ENCODE measurements at regions not wholly inside any gene's neighbourhood (a gene's known extent, or its start where the extent isn't known, plus 50 kb on each side); places are given as distances from the start of the nearest gene placed in this dataset.

DNA sequence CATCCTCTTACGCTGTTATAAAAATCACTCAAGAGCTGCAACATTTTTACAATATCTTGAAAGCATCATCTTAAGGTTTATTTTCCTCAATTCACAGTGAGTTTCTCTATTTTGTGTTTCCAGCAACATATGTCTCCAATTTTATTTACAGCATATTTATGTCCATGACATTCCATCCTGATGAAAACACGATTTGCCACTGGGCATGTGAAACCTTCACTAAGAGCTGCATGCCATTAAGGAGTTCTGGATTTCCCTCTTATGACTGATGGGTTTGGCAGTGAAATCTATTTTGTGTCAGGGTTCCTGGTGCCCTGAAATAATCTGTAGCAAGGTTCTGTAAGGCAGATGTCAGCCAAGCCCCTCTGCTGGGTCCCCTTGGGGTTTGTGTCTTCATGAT lies 527.6 kb upstream of the KLF12 start:
- 75% methylated on average over 2 of the region's 2 CpGs for WGBS (ENCODE audit: low lambda C conversion rate, missing lambda C conversion rate)
- no peak overlapping the region for H3K4me2 ChIP-seq

DNA sequence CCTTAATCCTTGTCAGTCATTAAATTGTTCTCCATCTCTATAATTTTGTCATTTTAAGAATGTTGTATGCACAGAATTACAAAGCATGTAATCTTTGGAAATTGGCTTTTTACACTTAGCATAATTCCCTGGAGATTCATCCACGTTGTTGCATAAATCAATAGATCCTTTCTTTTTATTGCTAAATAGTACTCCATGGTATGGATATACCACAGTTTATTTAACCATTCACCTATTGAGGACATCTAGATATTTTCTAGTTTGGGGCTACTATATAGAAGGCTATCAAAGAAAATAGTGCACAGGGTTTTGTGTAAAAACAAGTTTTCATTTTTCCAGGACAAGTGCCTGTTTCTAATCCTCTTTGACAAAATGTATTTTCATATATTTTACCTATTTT lies 523.6 kb upstream of the KLF12 start:
- H3K36me3 ChIP-seq (replicated peaks; ENCODE audit: insufficient read depth, low read depth): no peaks in the 10 kb centered on the region
- TF ChIP-seq, protein P1, sequence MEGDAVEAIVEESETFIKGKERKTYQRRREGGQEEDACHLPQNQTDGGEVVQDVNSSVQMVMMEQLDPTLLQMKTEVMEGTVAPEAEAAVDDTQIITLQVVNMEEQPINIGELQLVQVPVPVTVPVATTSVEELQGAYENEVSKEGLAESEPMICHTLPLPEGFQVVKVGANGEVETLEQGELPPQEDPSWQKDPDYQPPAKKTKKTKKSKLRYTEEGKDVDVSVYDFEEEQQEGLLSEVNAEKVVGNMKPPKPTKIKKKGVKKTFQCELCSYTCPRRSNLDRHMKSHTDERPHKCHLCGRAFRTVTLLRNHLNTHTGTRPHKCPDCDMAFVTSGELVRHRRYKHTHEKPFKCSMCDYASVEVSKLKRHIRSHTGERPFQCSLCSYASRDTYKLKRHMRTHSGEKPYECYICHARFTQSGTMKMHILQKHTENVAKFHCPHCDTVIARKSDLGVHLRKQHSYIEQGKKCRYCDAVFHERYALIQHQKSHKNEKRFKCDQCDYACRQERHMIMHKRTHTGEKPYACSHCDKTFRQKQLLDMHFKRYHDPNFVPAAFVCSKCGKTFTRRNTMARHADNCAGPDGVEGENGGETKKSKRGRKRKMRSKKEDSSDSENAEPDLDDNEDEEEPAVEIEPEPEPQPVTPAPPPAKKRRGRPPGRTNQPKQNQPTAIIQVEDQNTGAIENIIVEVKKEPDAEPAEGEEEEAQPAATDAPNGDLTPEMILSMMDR (IDR thresholded peaks at IDR 0.05; ENCODE audit: poor library complexity): no peak
- TF ChIP-seq EZH2 (IDR thresholded peaks at IDR 0.05; ENCODE audit: borderline replicate concordance) (no peak), EZH2phosphoT487 (IDR thresholded peaks at IDR 0.05; ENCODE audit: low read depth, severe bottlenecking, unreplicated experiment) (no peak)
- no peaks in the 10 kb centered on the region for H3K9me2 ChIP-seq (replicated peaks; ENCODE audit: insufficient read depth)
- no peaks in the 10 kb centered on the region for H3K27me3 ChIP-seq
- H3K9me3 ChIP-seq (ENCODE audit: low read depth): no peaks in the 10 kb centered on the region
- WGBS (ENCODE audit: low lambda C conversion rate, missing lambda C conversion rate): 91% methylated on average over 1 of the region's 1 CpG
- H3K4me3 ChIP-seq: no peak overlapping the region
- no peak overlapping the region for H3K27ac ChIP-seq
- H3K4me1 ChIP-seq (ENCODE audit: insufficient read depth): no peaks in the 10 kb centered on the region
- no peak overlapping the region for H3K4me2 ChIP-seq
- H4K20me1 ChIP-seq (ENCODE audit: insufficient read depth, poor library complexity, severe bottlenecking): no peaks in the 10 kb centered on the region
- H3K79me2 ChIP-seq: no peaks in the 10 kb centered on the region
- no peak for DNase-seq (ENCODE audit: low spot score)
- H2AFZ ChIP-seq: no peak overlapping the region

More for the DNA sequence above, 527.6 kb upstream of the KLF12 start:
- Histone ChIP-seq H3K27me3 (no peaks in the 10 kb centered on the region), H4K20me1 (ENCODE audit: insufficient read depth, poor library complexity, severe bottlenecking) (no peaks in the 10 kb centered on the region), H3K4me3 (no peak overlapping the region), H3K4me1 (ENCODE audit: insufficient read depth) (no peaks in the 10 kb centered on the region), H3K27ac (no peak overlapping the region), H3K9me2 (replicated peaks; ENCODE audit: insufficient read depth) (no peaks in the 10 kb centered on the region), H3K9me3 (ENCODE audit: low read depth) (no peaks in the 10 kb centered on the region), H2AFZ (no peak overlapping the region), H3K36me3 (replicated peaks; ENCODE audit: insufficient read depth, low read depth) (no peaks in the 10 kb centered on the region), H3K79me2 (no peaks in the 10 kb centered on the region)
- no peak for DNase-seq (ENCODE audit: low spot score)
- TF ChIP-seq EZH2phosphoT487 (IDR thresholded peaks at IDR 0.05; ENCODE audit: low read depth, severe bottlenecking, unreplicated experiment) (no peak), EZH2 (IDR thresholded peaks at IDR 0.05; ENCODE audit: borderline replicate concordance) (no peak)
- TF ChIP-seq, protein P1 (IDR thresholded peaks at IDR 0.05; ENCODE audit: poor library complexity): no peak

DNA sequence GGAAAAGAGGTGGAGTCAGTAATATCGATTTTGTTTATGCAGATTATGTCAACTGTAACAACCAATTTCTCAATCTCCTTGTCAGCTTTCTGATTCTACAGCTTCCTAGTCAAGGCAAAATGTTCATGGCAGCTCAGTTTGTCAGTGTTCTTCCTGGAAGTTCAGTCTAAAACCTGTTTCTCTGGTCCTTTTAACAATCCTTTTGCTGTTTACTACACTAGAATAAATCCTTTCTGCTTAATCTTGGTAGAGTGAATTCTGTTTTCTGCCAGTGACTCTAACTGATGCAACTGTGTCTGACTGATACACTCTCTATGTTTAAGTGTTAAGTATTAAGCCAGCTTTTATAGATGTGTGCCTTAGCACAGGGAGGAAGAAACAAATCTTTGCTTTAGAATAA lies 516.9 kb upstream of the KLF12 start:
- no peak for DNase-seq (ENCODE audit: low spot score)

More for the DNA sequence above, 516.9 kb upstream of the KLF12 start:
- Histone ChIP-seq H2AFZ (no peak overlapping the region), H3K4me1 (ENCODE audit: insufficient read depth) (no peaks in the 10 kb centered on the region), H3K4me2 (no peak overlapping the region), H3K9me2 (replicated peaks; ENCODE audit: insufficient read depth) (no peaks in the 10 kb centered on the region), H3K36me3 (replicated peaks; ENCODE audit: insufficient read depth, low read depth) (no peaks in the 10 kb centered on the region), H4K20me1 (ENCODE audit: insufficient read depth, poor library complexity, severe bottlenecking) (no peaks in the 10 kb centered on the region), H3K27ac (no peak overlapping the region), H3K4me3 (no peak overlapping the region), H3K9me3 (ENCODE audit: low read depth) (no peaks in the 10 kb centered on the region), H3K27me3 (no peaks in the 10 kb centered on the region), H3K79me2 (no peaks in the 10 kb centered on the region)
- TF ChIP-seq EZH2phosphoT487 (IDR thresholded peaks at IDR 0.05; ENCODE audit: low read depth, severe bottlenecking, unreplicated experiment) (no peak), EZH2 (IDR thresholded peaks at IDR 0.05; ENCODE audit: borderline replicate concordance) (no peak)
- TF ChIP-seq, protein P1 (IDR thresholded peaks at IDR 0.05; ENCODE audit: poor library complexity): no peak
- 76% methylated on average over 1 of the region's 1 CpG for WGBS (ENCODE audit: low lambda C conversion rate, missing lambda C conversion rate)
